ENCODE measurements at regions not wholly inside any gene's neighbourhood (a gene's known extent, or its start where the extent isn't known, plus 50 kb on each side); places are given as distances from the start of the nearest gene placed in this dataset.

- peaks cover 0 to 4% (median 0%) of the 10 kb centered on the region in 3 donors for H3K9me3 ChIP-seq (ENCODE audit: control extremely low read depth in 1 of 3, control insufficient read depth in 2 of 3, insufficient read depth in 1 of 3, low read length in 2 of 3)
- DNase-seq (no peak), ATAC-seq (ENCODE audit: low read depth) (no peak)
- no peaks in the 10 kb centered on the region for H3K4me1 ChIP-seq (ENCODE audit: control insufficient read depth in 2 of 2, insufficient read depth in 2 of 2, low read length in 2 of 2)
- Mint-ChIP-seq H3K4me1 (no peaks in the 10 kb centered on the region), H3K27ac (no peak overlapping the region), H3K9me3 (ENCODE audit: insufficient read depth) (no peaks in the 10 kb centered on the region), H3K4me3 (no peak overlapping the region), H3K27me3 (no peaks in the 10 kb centered on the region)
- intact Hi-C loops (cut with micrococcal nuclease), result no loop called here
- H4K20me1 ChIP-seq (ENCODE audit: control insufficient read depth, insufficient read depth, low read length, poor library complexity, severe bottlenecking), result no peaks in the 10 kb centered on the region
- H3K36me3 ChIP-seq (replicated peaks in 1 of 2; ENCODE audit: control extremely low read depth in 1 of 2, control insufficient read depth in 1 of 2, extremely low read depth in 1 of 2, insufficient read depth in 2 of 2, low read length in 1 of 2), result no peaks in the 10 kb centered on the region
- no peak overlapping the region for H3K27ac ChIP-seq (ENCODE audit: low read length in 2 of 2)
- H3K79me2 ChIP-seq (ENCODE audit: control insufficient read depth, insufficient read depth, low read length), result no peaks in the 10 kb centered on the region
- CTCF ChIA-PET, result no interaction called here
- H3K27me3 ChIP-seq (replicated peaks in 1 of 4; ENCODE audit: control extremely low read depth in 1 of 4, control insufficient read depth in 3 of 4, insufficient read depth in 4 of 4, low read length in 3 of 4), result no peaks in the 10 kb centered on the region
- H3K4me2 ChIP-seq (replicated peaks; ENCODE audit: low read depth, low read length, poor library complexity, severe bottlenecking), result no peak overlapping the region
- no peak overlapping the region for H3K9ac ChIP-seq (ENCODE audit: low read length)
- H3K4me3 ChIP-seq (ENCODE audit: control extremely low read depth in 1 of 5, extremely low read depth in 1 of 5, insufficient read depth in 1 of 5, low read depth in 2 of 5, low read length in 4 of 5), result no peak overlapping the region
- WGBS (ENCODE audit: insufficient coverage), result no CpG with 5 or more reads among the region's 4 CpGs
- H2AFZ ChIP-seq (ENCODE audit: insufficient read depth, low read depth, low read length, poor library complexity, severe bottlenecking), result no peak overlapping the region
- no peak for TF ChIP-seq EZH2 (IDR thresholded peaks at IDR 0.05; ENCODE audit: borderline replicate concordance, insufficient read depth, low read depth, low read length, poor library complexity, severe bottlenecking)
- TF ChIP-seq, protein P1, sequence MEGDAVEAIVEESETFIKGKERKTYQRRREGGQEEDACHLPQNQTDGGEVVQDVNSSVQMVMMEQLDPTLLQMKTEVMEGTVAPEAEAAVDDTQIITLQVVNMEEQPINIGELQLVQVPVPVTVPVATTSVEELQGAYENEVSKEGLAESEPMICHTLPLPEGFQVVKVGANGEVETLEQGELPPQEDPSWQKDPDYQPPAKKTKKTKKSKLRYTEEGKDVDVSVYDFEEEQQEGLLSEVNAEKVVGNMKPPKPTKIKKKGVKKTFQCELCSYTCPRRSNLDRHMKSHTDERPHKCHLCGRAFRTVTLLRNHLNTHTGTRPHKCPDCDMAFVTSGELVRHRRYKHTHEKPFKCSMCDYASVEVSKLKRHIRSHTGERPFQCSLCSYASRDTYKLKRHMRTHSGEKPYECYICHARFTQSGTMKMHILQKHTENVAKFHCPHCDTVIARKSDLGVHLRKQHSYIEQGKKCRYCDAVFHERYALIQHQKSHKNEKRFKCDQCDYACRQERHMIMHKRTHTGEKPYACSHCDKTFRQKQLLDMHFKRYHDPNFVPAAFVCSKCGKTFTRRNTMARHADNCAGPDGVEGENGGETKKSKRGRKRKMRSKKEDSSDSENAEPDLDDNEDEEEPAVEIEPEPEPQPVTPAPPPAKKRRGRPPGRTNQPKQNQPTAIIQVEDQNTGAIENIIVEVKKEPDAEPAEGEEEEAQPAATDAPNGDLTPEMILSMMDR (IDR thresholded peaks at IDR 0.05), result no peak
- POLR2A ChIA-PET, result no interaction called here
These were observed 139.3 kb downstream of the SOX2 start for GRCh38 chr3:181851063-181851462.

- WGBS (ENCODE audit: insufficient coverage), result 100% methylated on average over 1 of the region's 2 CpGs
- CTCF ChIA-PET, result no interaction called here
These were observed 144.1 kb downstream of the SOX2 start for GRCh38 chr3:181855825-181856224.

More at GRCh38 chr3:181855825-181856224, 144.1 kb downstream of the SOX2 start:
- no peak overlapping the region for H3K4me3 ChIP-seq (ENCODE audit: control extremely low read depth in 1 of 5, extremely low read depth in 1 of 5, insufficient read depth in 1 of 5, low read depth in 2 of 5, low read length in 4 of 5)
- ATAC-seq (ENCODE audit: low read depth) (no peak), DNase-seq (no peak)
- Mint-ChIP-seq H3K4me1 (no peaks in the 10 kb centered on the region), H3K27ac (no peak overlapping the region), H3K27me3 (no peaks in the 10 kb centered on the region), H3K4me3 (no peak overlapping the region), H3K9me3 (ENCODE audit: insufficient read depth) (no peaks in the 10 kb centered on the region)
- intact Hi-C loops (cut with micrococcal nuclease), result no loop called here
- peaks cover 0 to 4% (median 0%) of the 10 kb centered on the region in 3 donors for H3K9me3 ChIP-seq (ENCODE audit: control extremely low read depth in 1 of 3, control insufficient read depth in 2 of 3, insufficient read depth in 1 of 3, low read length in 2 of 3)
- POLR2A ChIA-PET, result no interaction called here
- no peaks in the 10 kb centered on the region for H3K36me3 ChIP-seq (replicated peaks in 1 of 2; ENCODE audit: control extremely low read depth in 1 of 2, control insufficient read depth in 1 of 2, extremely low read depth in 1 of 2, insufficient read depth in 2 of 2, low read length in 1 of 2)
- no peak overlapping the region for H3K9ac ChIP-seq (ENCODE audit: low read length)
- H3K79me2 ChIP-seq (ENCODE audit: control insufficient read depth, insufficient read depth, low read length), result no peaks in the 10 kb centered on the region
- H3K4me1 ChIP-seq (ENCODE audit: control insufficient read depth in 2 of 2, insufficient read depth in 2 of 2, low read length in 2 of 2), result no peaks in the 10 kb centered on the region
- H3K4me2 ChIP-seq (replicated peaks; ENCODE audit: low read depth, low read length, poor library complexity, severe bottlenecking), result no peak overlapping the region
- H3K27me3 ChIP-seq (replicated peaks in 1 of 4; ENCODE audit: control extremely low read depth in 1 of 4, control insufficient read depth in 3 of 4, insufficient read depth in 4 of 4, low read length in 3 of 4), result no peaks in the 10 kb centered on the region
- H4K20me1 ChIP-seq (ENCODE audit: control insufficient read depth, insufficient read depth, low read length, poor library complexity, severe bottlenecking), result no peaks in the 10 kb centered on the region
- TF ChIP-seq EZH2 (IDR thresholded peaks at IDR 0.05; ENCODE audit: borderline replicate concordance, insufficient read depth, low read depth, low read length, poor library complexity, severe bottlenecking), result no peak
- TF ChIP-seq, protein P1 (IDR thresholded peaks at IDR 0.05), result no peak
- H2AFZ ChIP-seq (ENCODE audit: insufficient read depth, low read depth, low read length, poor library complexity, severe bottlenecking), result no peak overlapping the region
- no peak overlapping the region for H3K27ac ChIP-seq (ENCODE audit: low read length in 2 of 2)
